ENCODE measurements at regions not wholly inside any gene's neighbourhood (a gene's known extent, or its start where the extent isn't known, plus 50 kb on each side); places are given as distances from the start of the nearest gene placed in this dataset.
"Not testable (repeated sequence)": the region's sequence is repeated elsewhere in the genome, so short reads cannot be mapped to it uniquely, and the experiment has no call there.

DNA sequence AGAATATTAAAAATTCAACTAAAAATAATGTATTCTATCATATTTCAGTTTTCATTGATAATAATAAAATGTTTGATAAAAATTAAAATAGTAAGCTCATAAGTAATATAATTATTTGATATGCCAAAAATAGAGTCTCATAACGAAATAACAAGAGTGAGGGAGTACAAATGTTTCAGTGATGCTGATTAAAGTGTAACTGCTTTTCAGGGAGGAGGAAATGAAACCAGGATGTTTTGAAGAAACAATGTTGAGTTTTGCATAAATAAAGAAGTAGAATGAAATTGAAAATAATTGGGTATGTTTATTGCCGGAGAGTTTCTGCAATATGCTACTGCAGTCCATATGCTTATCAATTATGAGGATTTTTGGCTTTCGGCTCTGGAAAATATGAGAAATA lies 1159.8 kb upstream of the ADGRL2 start:
- no peak for DNase-seq (ENCODE audit: low spot score)

DNA sequence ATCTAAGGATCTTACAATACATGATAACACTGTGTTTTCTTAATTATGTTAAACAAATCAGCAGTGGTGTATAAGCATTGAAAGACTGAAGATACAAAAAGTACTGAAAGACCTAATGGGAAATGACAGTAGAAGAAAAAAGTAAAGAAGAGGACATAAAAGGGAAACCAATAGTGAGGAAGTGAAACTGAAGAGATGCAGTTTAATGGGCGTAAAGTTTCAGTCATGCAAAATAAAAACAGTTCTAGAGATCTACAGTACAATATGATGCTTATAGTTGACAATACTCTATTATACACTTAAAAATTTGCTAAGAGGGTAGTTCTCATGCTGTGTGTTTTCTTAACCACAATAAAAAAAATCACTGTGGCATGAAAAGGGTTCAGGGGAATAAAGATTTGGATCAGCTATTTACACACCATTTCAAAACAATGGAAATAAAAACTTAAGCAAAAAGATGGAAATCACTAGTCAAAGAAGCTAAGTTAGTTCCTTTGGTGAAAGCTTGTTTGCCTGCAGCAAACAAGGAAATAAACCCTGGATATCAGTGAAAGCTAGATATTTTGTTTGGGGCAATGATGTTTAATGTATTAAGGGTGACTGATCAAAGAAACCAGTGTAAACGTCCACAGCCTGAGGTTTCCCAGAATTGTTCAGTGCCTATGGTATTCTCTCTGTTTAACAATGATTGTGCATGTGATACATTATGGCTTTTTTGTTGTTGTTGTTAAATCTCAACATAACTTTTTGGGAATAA lies 1160.8 kb upstream of the ADGRL2 start:
- DNase-seq (ENCODE audit: low spot score): no peak

- DNase-seq (ENCODE audit: low spot score): no peak
Observed at GRCh38 chr1:80633947-80634706, 1166.6 kb upstream of the ADGRL2 start.

DNA sequence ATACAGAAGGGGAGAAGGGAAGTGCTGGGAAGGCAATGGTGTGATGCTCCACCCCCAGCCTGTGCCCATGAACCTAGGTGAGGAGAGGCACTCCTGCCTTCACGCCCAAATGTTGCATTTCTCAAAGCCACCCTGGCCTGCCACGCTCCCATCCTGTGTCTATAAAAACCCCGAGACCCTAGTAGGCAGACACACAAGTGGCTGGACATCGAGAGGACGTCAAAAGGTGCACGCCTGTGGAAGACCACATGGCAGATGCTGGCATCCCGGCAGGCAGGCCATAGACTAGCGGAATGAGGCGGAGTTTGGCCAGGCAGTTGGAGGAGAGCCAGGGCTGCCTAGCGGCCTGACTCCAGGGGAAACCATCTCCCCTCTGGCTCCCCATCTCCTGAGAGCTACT lies 1168.5 kb upstream of the ADGRL2 start:
- no peak for DNase-seq (ENCODE audit: low spot score)

- DNase-seq (ENCODE audit: low spot score): no peak
Observed at GRCh38 chr1:80629304-80629837, 1171.4 kb upstream of the ADGRL2 start.

DNA sequence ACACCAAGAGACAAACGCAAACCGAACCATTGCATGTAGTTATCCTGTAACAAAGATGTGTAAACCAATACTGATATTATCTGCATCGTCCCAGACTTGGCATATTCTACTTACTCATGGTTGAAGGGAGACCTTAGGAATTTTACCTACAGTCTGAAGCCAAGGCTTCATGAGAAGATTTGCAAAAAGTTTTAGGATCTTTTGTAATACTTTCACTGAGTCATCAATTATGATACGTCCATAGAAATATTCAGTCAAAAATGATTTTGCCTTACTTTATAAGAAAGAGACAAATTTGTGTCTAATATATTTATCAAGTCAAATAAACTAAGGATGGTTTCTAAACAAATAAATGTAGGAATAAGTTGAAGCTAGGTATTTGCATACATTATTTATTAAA lies 1176.1 kb upstream of the ADGRL2 start:
- no peak for DNase-seq (ENCODE audit: low spot score)

DNA sequence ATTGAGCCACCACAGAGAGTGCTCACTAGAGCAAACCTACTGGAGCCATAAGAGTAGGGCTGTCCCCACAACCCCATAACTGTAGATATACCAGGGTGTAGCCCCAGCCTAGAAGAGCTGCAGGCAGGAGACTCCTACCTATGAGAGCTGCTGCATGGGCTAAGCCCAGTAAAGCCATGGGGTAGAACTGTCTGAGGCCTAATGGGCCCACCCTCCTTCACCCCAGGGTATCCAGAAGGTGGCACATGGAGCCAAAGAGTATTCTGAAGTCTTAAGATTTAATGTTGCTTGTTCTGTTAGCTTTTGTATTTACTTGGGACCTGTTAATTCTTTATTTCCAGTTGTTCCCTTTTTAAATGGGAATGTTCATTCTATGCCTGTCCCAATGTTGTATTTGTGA lies 1193.7 kb upstream of the ADGRL2 start:
- DNase-seq (ENCODE audit: low spot score): no peak

DNA sequence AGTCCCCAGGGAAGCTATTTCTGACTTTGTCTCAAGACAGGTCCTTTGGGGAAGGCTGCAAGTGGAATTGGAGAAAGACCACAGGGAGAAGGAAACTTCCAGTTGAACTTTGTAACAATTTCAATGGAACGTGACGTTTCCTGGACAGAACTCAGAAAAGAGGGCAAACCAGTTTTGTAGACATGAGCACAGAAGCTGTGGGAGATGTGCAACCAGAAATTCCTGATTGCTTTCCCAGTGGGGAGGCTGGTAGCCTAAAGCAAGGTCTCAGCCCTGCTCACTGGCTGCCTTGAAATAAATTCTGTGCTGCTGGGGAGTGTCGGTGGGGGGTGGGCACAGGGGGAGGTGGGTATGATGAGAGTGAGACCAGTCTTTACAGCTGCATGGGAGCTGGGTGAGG lies 1206.7 kb upstream of the ADGRL2 start:
- no peak for DNase-seq (ENCODE audit: low spot score)

DNA sequence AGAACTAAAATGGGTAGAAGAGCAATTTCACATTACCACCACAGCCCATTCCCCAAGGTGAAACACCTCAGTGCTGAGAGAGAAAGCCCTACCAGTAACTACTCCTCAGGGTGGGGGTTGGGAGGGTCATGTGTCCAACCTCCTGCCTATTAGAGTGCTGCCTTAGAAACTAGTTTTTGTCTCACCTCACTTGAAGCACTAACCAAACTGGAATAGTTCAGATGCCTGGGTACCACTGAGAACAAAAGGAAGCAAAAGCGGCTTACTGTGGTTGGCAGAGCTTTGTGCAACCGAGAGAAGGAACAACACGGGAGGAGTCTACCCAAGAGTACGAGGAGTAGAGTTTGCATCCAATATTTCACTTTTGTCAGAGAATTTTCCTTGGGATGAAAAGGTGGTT lies 1207.5 kb upstream of the ADGRL2 start:
- DNase-seq (ENCODE audit: low spot score): no peak

GRCh38 chr1:80582980-80583379 lies 1217.8 kb upstream of the ADGRL2 start:
- DNase-seq (ENCODE audit: low spot score): no peak

DNA sequence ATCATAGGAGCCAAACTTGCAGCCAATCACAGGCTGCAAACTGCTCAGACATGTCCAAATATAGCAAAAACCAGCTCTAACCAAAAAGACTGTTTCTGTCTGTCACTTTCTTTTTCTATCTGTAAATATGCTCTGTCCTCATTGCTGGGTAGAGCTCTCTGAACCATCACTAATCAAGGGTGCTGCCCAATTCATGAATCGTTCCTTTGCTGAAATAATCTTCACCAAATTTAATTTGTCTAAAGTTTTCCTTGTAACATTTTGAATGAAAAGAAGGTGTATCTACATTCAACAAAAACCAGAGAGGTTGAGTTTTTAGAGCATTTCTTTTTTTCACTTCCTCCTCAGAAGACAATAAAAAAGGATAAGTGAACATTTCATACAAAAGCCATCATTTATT lies 1221.7 kb upstream of the ADGRL2 start:
- no peak for DNase-seq (ENCODE audit: low spot score)

DNA sequence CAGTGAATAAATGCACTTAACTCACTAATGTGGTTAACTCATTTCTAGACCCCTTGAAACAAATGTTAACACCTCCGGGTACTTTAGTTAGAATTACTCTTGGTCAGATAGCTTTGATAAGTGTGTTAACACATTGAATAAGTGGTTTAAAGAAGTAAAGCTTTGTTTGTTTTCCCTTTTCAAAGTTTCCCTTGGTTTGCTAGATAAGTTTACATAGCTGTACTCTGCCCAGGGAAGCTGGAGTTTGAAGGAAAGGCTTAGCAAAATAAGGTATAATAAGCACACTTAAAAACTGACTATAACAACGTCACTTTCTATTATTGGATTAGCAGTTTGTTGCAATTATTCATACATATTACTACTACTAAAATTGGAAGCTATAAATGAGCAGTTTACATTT lies 1233.9 kb upstream of the ADGRL2 start:
- DNase-seq (ENCODE audit: low spot score): no peak

GRCh38 chr1:80566123-80566522 lies 1234.6 kb upstream of the ADGRL2 start:
- DNase-seq (ENCODE audit: low spot score): no peak

- DNase-seq (ENCODE audit: low spot score): no peak
Observed at GRCh38 chr1:80565406-80565805, 1235.3 kb upstream of the ADGRL2 start.

DNA sequence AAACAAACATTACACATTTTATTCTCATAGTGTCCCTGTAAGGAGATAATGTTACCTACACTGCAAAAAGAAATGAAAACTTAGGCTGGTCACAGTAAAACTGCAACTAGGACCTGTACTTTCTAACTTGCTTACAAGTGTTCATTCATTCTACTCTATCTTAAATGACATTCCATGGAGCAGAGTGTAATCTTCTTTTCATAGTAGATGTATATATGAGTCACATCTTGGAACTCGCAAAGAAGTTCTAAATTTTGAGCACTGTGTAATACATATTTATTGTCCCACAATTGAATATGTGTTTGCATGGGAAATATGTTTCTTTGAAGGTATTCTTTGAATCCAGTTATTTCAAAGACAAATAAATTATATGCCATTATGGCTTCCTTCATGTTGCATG lies 1258.5 kb upstream of the ADGRL2 start:
- DNase-seq (ENCODE audit: low spot score): no peak

- no peak for DNase-seq (ENCODE audit: low spot score)
Observed at GRCh38 chr1:80540596-80540995, 1260.1 kb upstream of the ADGRL2 start.

- DNase-seq (ENCODE audit: low spot score): no peak
Observed at GRCh38 chr1:80540149-80540548, 1260.6 kb upstream of the ADGRL2 start.

GRCh38 chr1:80539298-80539697 lies 1261.4 kb upstream of the ADGRL2 start:
- DNase-seq (ENCODE audit: low spot score): not testable (repeated sequence)

DNA sequence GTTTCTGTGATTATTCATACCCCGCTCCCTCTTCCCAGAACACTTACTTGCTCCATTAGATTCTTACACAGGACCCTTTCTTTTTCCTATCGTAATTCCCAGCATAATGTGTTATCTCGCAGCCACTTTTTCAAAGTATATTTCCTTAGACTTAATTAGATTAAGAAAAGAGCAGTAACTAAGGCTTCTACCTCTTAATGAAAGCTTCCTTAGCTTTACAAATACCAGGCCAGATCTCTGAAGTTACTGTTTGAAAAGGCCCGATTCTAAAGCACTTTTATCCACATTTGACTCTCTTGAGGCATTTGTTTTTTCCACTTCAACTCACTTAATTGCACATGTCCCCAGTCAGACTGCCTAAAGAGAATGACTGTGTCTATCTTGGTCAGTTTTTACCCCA lies 1264.3 kb upstream of the ADGRL2 start:
- DNase-seq (ENCODE audit: low spot score): no peak

- no peak for DNase-seq (ENCODE audit: low spot score)
Observed at GRCh38 chr1:80535466-80535865, 1265.3 kb upstream of the ADGRL2 start.

DNA sequence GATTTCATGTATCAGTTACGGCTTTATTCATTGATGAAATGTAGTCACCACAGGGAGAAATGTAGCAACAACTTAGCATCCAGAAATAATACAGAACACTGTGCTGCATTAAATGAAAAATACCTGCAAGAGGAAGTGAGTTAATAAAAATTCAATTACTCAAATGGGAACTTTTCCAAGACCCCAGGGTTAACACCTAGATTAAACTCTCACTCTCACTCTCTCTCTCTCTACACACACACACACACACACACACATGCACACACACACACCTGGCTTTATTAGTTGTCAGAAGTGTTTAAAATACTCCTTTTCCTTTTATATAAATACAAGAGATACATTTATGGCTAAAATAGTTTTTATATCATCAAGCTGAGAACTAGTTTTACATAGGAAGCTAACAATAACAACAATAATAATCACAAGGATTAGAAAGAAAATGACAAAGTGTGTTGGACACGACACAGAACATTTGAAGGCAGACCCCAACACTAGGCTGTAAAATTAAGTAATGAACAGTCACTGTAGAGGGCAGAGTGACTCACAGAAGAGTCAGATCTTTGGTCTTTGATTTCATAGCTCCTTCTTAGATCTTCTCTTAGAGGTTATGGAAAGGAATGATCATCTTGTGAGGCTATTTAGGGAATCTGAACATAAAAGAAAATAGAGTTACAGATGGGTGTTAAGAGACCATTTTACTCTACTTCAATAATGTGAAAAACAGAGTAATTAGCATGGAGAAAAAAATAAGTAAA lies 1266.0 kb upstream of the ADGRL2 start:
- no peak for DNase-seq (ENCODE audit: low spot score)

GRCh38 chr1:80533775-80534334 lies 1266.9 kb upstream of the ADGRL2 start:
- DNase-seq (ENCODE audit: low spot score): no peak
